ENCODE measurements at regions not wholly inside any gene's neighbourhood (a gene's known extent, or its start where the extent isn't known, plus 50 kb on each side); places are given as distances from the start of the nearest gene placed in this dataset.

GRCh38 chr10:125216861-125217260 lies 56.5 kb upstream of the CTBP2 start:
- ChIA-PET POLR2A (ENCODE audit: unreplicated experiment) (no interaction called here), CTCF (no interaction called here)
- BruUV-seq (replicated peaks): no TSS peak
- Histone ChIP-seq H3K27ac (no peak overlapping the region), H3K36me3 (ENCODE audit: low read depth) (no peaks in the 10 kb centered on the region), H3K4me1 (replicated peaks; ENCODE audit: insufficient read depth) (peaks cover 13% of the 10 kb centered on the region), H3F3A (ENCODE audit: insufficient read depth, low read depth) (no peaks in the 10 kb centered on the region), H3K27me3 (ENCODE audit: insufficient read depth, low read depth) (no peaks in the 10 kb centered on the region), H3K4me2 (no peak overlapping the region), H3K79me2 (ENCODE audit: low read depth) (no peaks in the 10 kb centered on the region), H3K9me3 (ENCODE audit: insufficient read depth, low read depth) (no peaks in the 10 kb centered on the region), H4K20me1 (ENCODE audit: insufficient read depth) (no peaks in the 10 kb centered on the region), H3K9me2 (ENCODE audit: insufficient read depth) (no peaks in the 10 kb centered on the region), H2AFZ (no peak overlapping the region), H3K4me3 (no peak overlapping the region)
- no peak for TF ChIP-seq EZH2 (IDR thresholded peaks at IDR 0.05; ENCODE audit: low read depth)
- TF ChIP-seq, protein P1, sequence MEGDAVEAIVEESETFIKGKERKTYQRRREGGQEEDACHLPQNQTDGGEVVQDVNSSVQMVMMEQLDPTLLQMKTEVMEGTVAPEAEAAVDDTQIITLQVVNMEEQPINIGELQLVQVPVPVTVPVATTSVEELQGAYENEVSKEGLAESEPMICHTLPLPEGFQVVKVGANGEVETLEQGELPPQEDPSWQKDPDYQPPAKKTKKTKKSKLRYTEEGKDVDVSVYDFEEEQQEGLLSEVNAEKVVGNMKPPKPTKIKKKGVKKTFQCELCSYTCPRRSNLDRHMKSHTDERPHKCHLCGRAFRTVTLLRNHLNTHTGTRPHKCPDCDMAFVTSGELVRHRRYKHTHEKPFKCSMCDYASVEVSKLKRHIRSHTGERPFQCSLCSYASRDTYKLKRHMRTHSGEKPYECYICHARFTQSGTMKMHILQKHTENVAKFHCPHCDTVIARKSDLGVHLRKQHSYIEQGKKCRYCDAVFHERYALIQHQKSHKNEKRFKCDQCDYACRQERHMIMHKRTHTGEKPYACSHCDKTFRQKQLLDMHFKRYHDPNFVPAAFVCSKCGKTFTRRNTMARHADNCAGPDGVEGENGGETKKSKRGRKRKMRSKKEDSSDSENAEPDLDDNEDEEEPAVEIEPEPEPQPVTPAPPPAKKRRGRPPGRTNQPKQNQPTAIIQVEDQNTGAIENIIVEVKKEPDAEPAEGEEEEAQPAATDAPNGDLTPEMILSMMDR (conservative IDR thresholded peaks at IDR 0.05): no peak
- intact Hi-C loops (cut with micrococcal nuclease; ENCODE audit: unreplicated experiment): no loop called here
- DNase-seq: no peak

DNA sequence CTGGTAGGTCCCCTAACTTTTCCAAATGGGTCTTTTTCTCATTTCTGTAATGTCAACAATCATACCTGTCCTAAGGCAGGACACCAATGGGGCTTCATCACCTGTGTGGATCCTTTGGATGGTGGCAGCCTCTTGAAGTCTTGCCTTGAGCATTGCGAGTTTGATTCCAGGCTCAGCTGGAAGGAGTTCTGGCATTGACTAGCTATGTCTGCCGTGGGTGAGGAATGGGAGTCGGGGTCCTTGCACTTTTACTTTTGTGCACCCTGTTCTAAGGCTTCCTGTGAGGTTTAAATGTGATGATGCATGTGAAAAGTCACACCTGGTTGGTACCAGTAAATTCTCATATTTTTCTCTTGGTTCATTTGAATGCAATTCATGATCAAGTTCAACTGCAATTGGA lies 55.9 kb upstream of the CTBP2 start:
- no peak overlapping the region for H3K4me2 ChIP-seq
- H3F3A ChIP-seq (ENCODE audit: insufficient read depth, low read depth): no peaks in the 10 kb centered on the region
- no peaks in the 10 kb centered on the region for H3K36me3 ChIP-seq (ENCODE audit: low read depth)
- POLR2A ChIA-PET (ENCODE audit: unreplicated experiment): no interaction called here
- no peaks in the 10 kb centered on the region for H3K27me3 ChIP-seq (ENCODE audit: insufficient read depth, low read depth)
- intact Hi-C loops (cut with micrococcal nuclease; ENCODE audit: unreplicated experiment): no loop called here
- no peak for DNase-seq
- TF ChIP-seq, protein P1 (conservative IDR thresholded peaks at IDR 0.05): no peak
- TF ChIP-seq EZH2 (IDR thresholded peaks at IDR 0.05; ENCODE audit: low read depth): no peak
- CTCF ChIA-PET: no interaction called here
- no peak overlapping the region for H3K27ac ChIP-seq
- H3K4me1 ChIP-seq (replicated peaks; ENCODE audit: insufficient read depth): peaks cover 13% of the 10 kb centered on the region
- no peaks in the 10 kb centered on the region for H3K9me3 ChIP-seq (ENCODE audit: insufficient read depth, low read depth)
- H2AFZ ChIP-seq: no peak overlapping the region
- H3K9me2 ChIP-seq (ENCODE audit: insufficient read depth): no peaks in the 10 kb centered on the region
- no TSS peak for BruUV-seq (replicated peaks)
- no peaks in the 10 kb centered on the region for H3K79me2 ChIP-seq (ENCODE audit: low read depth)
- no peaks in the 10 kb centered on the region for H4K20me1 ChIP-seq (ENCODE audit: insufficient read depth)
- no peak overlapping the region for H3K4me3 ChIP-seq

- intact Hi-C loops (cut with micrococcal nuclease; ENCODE audit: unreplicated experiment): no loop called here
- Histone ChIP-seq H3K27me3 (ENCODE audit: insufficient read depth, low read depth) (no peaks in the 10 kb centered on the region), H3K36me3 (ENCODE audit: low read depth) (no peaks in the 10 kb centered on the region), H3K4me2 (no peak overlapping the region), H3K27ac (no peak overlapping the region), H3K4me3 (no peak overlapping the region), H4K20me1 (ENCODE audit: insufficient read depth) (no peaks in the 10 kb centered on the region), H3K4me1 (replicated peaks; ENCODE audit: insufficient read depth) (peaks cover 13% of the 10 kb centered on the region), H3K9me2 (ENCODE audit: insufficient read depth) (no peaks in the 10 kb centered on the region), H2AFZ (no peak overlapping the region), H3F3A (ENCODE audit: insufficient read depth, low read depth) (no peaks in the 10 kb centered on the region), H3K79me2 (ENCODE audit: low read depth) (no peaks in the 10 kb centered on the region), H3K9me3 (ENCODE audit: insufficient read depth, low read depth) (no peaks in the 10 kb centered on the region; the same call in 1 of the 2 replicates)
- ChIA-PET CTCF (no interaction called here), POLR2A (ENCODE audit: unreplicated experiment) (no interaction called here)
- BruUV-seq (replicated peaks): no TSS peak
- no peak for DNase-seq
- TF ChIP-seq, protein P1 (conservative IDR thresholded peaks at IDR 0.05): no peak
- TF ChIP-seq EZH2 (IDR thresholded peaks at IDR 0.05; ENCODE audit: low read depth): no peak
These were observed 53.9 kb upstream of the CTBP2 start for GRCh38 chr10:125214283-125214570.
